ENCODE measurements at regions not wholly inside any gene's neighbourhood (a gene's known extent, or its start where the extent isn't known, plus 50 kb on each side); places are given as distances from the start of the nearest gene placed in this dataset.
"Not testable (repeated sequence)": the region's sequence is repeated elsewhere in the genome, so short reads cannot be mapped to it uniquely, and the experiment has no call there.

GRCh38 chr12:91778938-91779400 is 366.7 kb downstream of the BTG1 start:
- no peak for DNase-seq

GRCh38 chr12:91778091-91778832 is 367.4 kb downstream of the BTG1 start:
- no peak for DNase-seq

- DNase-seq: no peak
Observed at GRCh38 chr12:91777268-91777992, 368.2 kb downstream of the BTG1 start.

GRCh38 chr12:91774434-91774921 is 371.2 kb downstream of the BTG1 start:
- no peak for DNase-seq

GRCh38 chr12:91773749-91774429 is 371.8 kb downstream of the BTG1 start:
- no peak for DNase-seq

- DNase-seq: no peak
Observed at GRCh38 chr12:91772411-91772810, 373.2 kb downstream of the BTG1 start.

- no peak for DNase-seq
Observed at GRCh38 chr12:91769736-91770135, 375.9 kb downstream of the BTG1 start.

- no peak for DNase-seq
Observed at GRCh38 chr12:91767237-91767636, 378.4 kb downstream of the BTG1 start.

- no peak for DNase-seq
Observed at GRCh38 chr12:91766454-91766853, 379.2 kb downstream of the BTG1 start.

- DNase-seq: no peak
Observed at GRCh38 chr12:91763654-91764370, 381.8 kb downstream of the BTG1 start.

- DNase-seq: no peak
Observed at GRCh38 chr12:91753649-91754048, 392.0 kb downstream of the BTG1 start.

- DNase-seq: no peak
Observed at GRCh38 chr12:91746976-91747375, 398.7 kb downstream of the BTG1 start.

- no peak for DNase-seq
Observed at GRCh38 chr12:91744597-91744996, 401.0 kb downstream of the BTG1 start.

- no peak for DNase-seq
Observed at GRCh38 chr12:91743704-91744321, 401.8 kb downstream of the BTG1 start.

GRCh38 chr12:91743280-91743679 is 402.4 kb downstream of the BTG1 start:
- DNase-seq: no peak

- no peak for DNase-seq
Observed at GRCh38 chr12:91741932-91742331, 403.7 kb downstream of the BTG1 start.

GRCh38 chr12:91733846-91734245 is 411.8 kb downstream of the BTG1 start:
- not testable (repeated sequence) for DNase-seq

- DNase-seq: no peak
Observed at GRCh38 chr12:91732086-91732485, 413.6 kb downstream of the BTG1 start.

- DNase-seq: no peak
Observed at GRCh38 chr12:91729543-91729942, 416.1 kb downstream of the BTG1 start.

- no peak for DNase-seq
Observed at GRCh38 chr12:91723191-91723590, 422.5 kb downstream of the BTG1 start.

- no peak for DNase-seq
Observed at GRCh38 chr12:91722072-91722471, 423.6 kb downstream of the BTG1 start.

- DNase-seq: no peak
Observed at GRCh38 chr12:91721023-91721422, 424.6 kb downstream of the BTG1 start.

Measured in hematopoietic multipotent progenitor cell treated with erythropoietin and hydrocortisone succinate and interleukin-3 and kit ligand, for 6 days (in vitro differentiated cells).